IMR-90 (cell line): ENCODE measurements at regions not wholly inside any gene's neighbourhood (a gene's known extent, or its start where the extent isn't known, plus 50 kb on each side); places are given as distances from the start of the nearest gene placed in this dataset.

Experiments used
- ATAC-seq: fragments of 200-7000 bp; cut with Tn5 transposase; 2 replicates; pipeline ENCODE4 v1.9.1; 2020; ENCODE audit warnings: low read depth, mild to moderate bottlenecking, moderate library complexity
- BruUV-seq: library from RNA; stranded (reverse); fragments of 400-500 nt; replicated peaks from 2 replicates; lab custom pipeline; 2021; lab: Mats Ljungman, UMichigan
- CTCF ChIA-PET: fragments of 300-600 bp; formaldehyde crosslinking; extraction: SDS; loops from one replicate; lab custom pipeline; 2021; ENCODE audit warnings: antibody characterized with exemption; lab: Yijun Ruan, JAX
- POLR2A ChIA-PET: fragments of 300-600 bp; sonication (Branson Sonifier 250); formaldehyde crosslinking; loops from one replicate; lab custom pipeline; 2022; ENCODE audit warnings: antibody characterized with exemption; ENCODE audit not compliant: unreplicated experiment; lab: Charles Lee
- DNase-seq: peaks from one replicate; pipeline ENCODE4 v3.0.0; 2013
- H2AFZ ChIP-seq: replicated peaks from 2 replicates; pipeline ENCODE3; 2013; ENCODE audit warnings: low read length, mild to moderate bottlenecking; ENCODE audit not compliant: poor library complexity
- H2AK5ac ChIP-seq: 2 replicates; pipeline ENCODE4 v1.6.1; 2013; ENCODE audit warnings: low read depth, low read length, inconsistent platforms
- H2AK9ac ChIP-seq: replicated peaks from 2 replicates; pipeline ENCODE3; 2013; ENCODE audit warnings: mild to moderate bottlenecking, low read depth, low read length, moderate library complexity; ENCODE audit not compliant: poor library complexity
- H2BK120ac ChIP-seq: 2 replicates; pipeline ENCODE4 v1.6.1; 2013; ENCODE audit warnings: low read depth, low read length, inconsistent platforms
- H2BK15ac ChIP-seq: 3 replicates; pipeline ENCODE4 v1.6.1; 2013; ENCODE audit warnings: low read depth, low read length, inconsistent platforms
- H2BK20ac ChIP-seq: 2 replicates; pipeline ENCODE4 v1.6.1; 2013; ENCODE audit warnings: low read depth, mild to moderate bottlenecking, inconsistent platforms, low read length, moderate library complexity
- H2BK5ac ChIP-seq: 2 replicates; pipeline ENCODE4 v1.6.1; 2013; ENCODE audit warnings: mild to moderate bottlenecking, low read depth, low read length, inconsistent platforms; ENCODE audit not compliant: poor library complexity, severe bottlenecking
- H3K14ac ChIP-seq: replicated peaks from 2 replicates; pipeline ENCODE4 v1.6.1; 2013; ENCODE audit warnings: low read depth, low read length, inconsistent platforms
- H3K18ac ChIP-seq: 2 replicates; pipeline ENCODE4 v1.6.1; 2013; ENCODE audit warnings: low read depth, low read length, control low read depth
- H3K23ac ChIP-seq: 2 replicates; pipeline ENCODE4 v1.6.1; 2013; ENCODE audit warnings: low read depth, low read length, inconsistent platforms
- H3K27ac ChIP-seq: 2 replicates; pipeline ENCODE4 v1.5.1; 2013; ENCODE audit warnings: mild to moderate bottlenecking, control low read depth, low read length; ENCODE audit not compliant: insufficient read depth
- H3K27me3 ChIP-seq: 2 replicates; pipeline ENCODE4 v1.6.1; 2013; ENCODE audit warnings: low read length; ENCODE audit not compliant: control insufficient read depth, insufficient read depth
- H3K36me3 ChIP-seq: 2 replicates; pipeline ENCODE4 v1.6.1; 2013; ENCODE audit warnings: low read length, mixed read lengths; ENCODE audit not compliant: control insufficient read depth, insufficient read depth
- H3K4ac ChIP-seq: 2 replicates; pipeline ENCODE4 v1.6.1; 2013; ENCODE audit warnings: low read depth, low read length, inconsistent platforms
- H3K4me1 ChIP-seq: 2 replicates; pipeline ENCODE4 v1.6.1; 2013; ENCODE audit warnings: low read length, mixed read lengths; ENCODE audit not compliant: control insufficient read depth, insufficient read depth
- H3K4me2 ChIP-seq: 2 replicates; pipeline ENCODE4 v1.6.1; 2013; ENCODE audit warnings: low read depth, mild to moderate bottlenecking, control low read depth, low read length, moderate library complexity
- H3K4me3 ChIP-seq: 2 replicates; pipeline ENCODE4 v1.5.1; 2013; ENCODE audit warnings: low read depth, mild to moderate bottlenecking, control low read depth, low read length, moderate library complexity; ENCODE audit not compliant: insufficient read depth
- H3K56ac ChIP-seq: 2 replicates; pipeline ENCODE4 v1.6.1; 2013; ENCODE audit warnings: low read length, inconsistent platforms; ENCODE audit not compliant: insufficient read depth; ENCODE audit errors: extremely low read depth
- H3K79me1 ChIP-seq, 2 experiments: 2 replicates each; pipeline ENCODE4 v1.6.1; 2013; ENCODE audit warnings: low read length in 2 of 2, inconsistent platforms in 1 of 2, low read depth in 1 of 2
- H3K9ac ChIP-seq: 2 replicates; pipeline ENCODE4 v1.6.1; 2013; ENCODE audit warnings: low read depth, low read length, control low read depth
- H3K9me1 ChIP-seq: 2 replicates; pipeline ENCODE4 v1.6.1; 2013; ENCODE audit warnings: low read length, inconsistent platforms; ENCODE audit not compliant: insufficient read depth
- H3K9me3 ChIP-seq: 2 replicates; pipeline ENCODE4 v1.6.1; 2013; ENCODE audit warnings: low read length; ENCODE audit not compliant: control insufficient read depth, insufficient read depth
- H4K20me1 ChIP-seq: 2 replicates; pipeline ENCODE4 v1.6.1; 2013; ENCODE audit warnings: low read length, inconsistent platforms; ENCODE audit not compliant: insufficient read depth
- H4K5ac ChIP-seq: 2 replicates; pipeline ENCODE4 v1.6.1; 2013; ENCODE audit warnings: mild to moderate bottlenecking, low read depth, low read length, control low read depth
- H4K8ac ChIP-seq, 2 experiments: 2 replicates each; pipeline ENCODE4 v1.6.1; 2013; ENCODE audit warnings: low read depth in 2 of 2, low read length in 2 of 2, control low read depth in 1 of 2, inconsistent platforms in 1 of 2
- H4K91ac ChIP-seq: 2 replicates; pipeline ENCODE4 v1.6.1; 2013; ENCODE audit warnings: low read depth, low read length, inconsistent platforms; ENCODE audit not compliant: insufficient read depth
- CTCF ChIP-seq: conservative IDR thresholded peaks from 2 replicates; pipeline ENCODE4 v1.5.1; 2012; ENCODE audit warnings: mild to moderate bottlenecking, low read depth, low read length, improper control_type of control experiment
- RAD21 ChIP-seq: IDR thresholded peaks from 2 replicates; pipeline ENCODE4 v1.6.1; 2012; ENCODE audit warnings: low read length, improper control_type of control experiment
- RCOR1 ChIP-seq: IDR thresholded peaks from 2 replicates; pipeline ENCODE4 v1.6.1; 2012; ENCODE audit warnings: mild to moderate bottlenecking, low read length, improper control_type of control experiment; ENCODE audit not compliant: insufficient replicate concordance
- RFX5 ChIP-seq: IDR thresholded peaks from 2 replicates; pipeline ENCODE4 v1.8.0; 2012; ENCODE audit warnings: low read depth, mild to moderate bottlenecking, low read length, moderate library complexity
- SMC3 ChIP-seq: fragments of 150-350 bp; IDR thresholded peaks from 2 replicates; pipeline ENCODE4 v1.6.1; 2016; ENCODE audit warnings: low read depth, mild to moderate bottlenecking, antibody characterized with exemption, low read length, moderate library complexity
- WGBS, 2 experiments: methylation state at CpG; one replicate each; pipeline versions ENCODE4 v1.1.5 to v1.1.7; 2013; ENCODE audit warnings: missing lambda C conversion rate in 2 of 2; ENCODE audit not compliant: insufficient read length in 1 of 2; ENCODE audit errors: extremely low coverage in 2 of 2; 5-methylcytosine and 5-hydroxymethylcytosine counted together
- dilution Hi-C: fragments of 300-500 bp; cut with HindIII; formaldehyde crosslinking; loops from one replicate; pipeline ENCODE4 v1.14.3; 2018; ENCODE audit warnings: low sequenced_read_pairs; ENCODE audit not compliant: unreplicated experiment
- in situ Hi-C: fragments of 300-500 bp; cut with MboI; formaldehyde crosslinking; loops from 3 replicates; pipeline ENCODE4 v1.14.3; 2019; ENCODE audit warnings: low sequenced_read_pairs, inconsistent platforms, mixed read lengths
- intact Hi-C: fragments of 100-400 bp; cut with micrococcal nuclease; formaldehyde crosslinking; loops from 2 replicates; pipeline ENCODE4 v1.10.0; 2022

- Histone ChIP-seq H3K4me1 (no peaks in the 10 kb centered on the region), H3K4me3 (no peak overlapping the region), H2BK15ac (no peak overlapping the region), H2BK5ac (no peak overlapping the region), H4K8ac (no peak overlapping the region), H2BK120ac (no peak overlapping the region), H3K9me3 (peaks cover 4% of the 10 kb centered on the region; the same call in 1 of the 2 replicates), H4K5ac (no peak overlapping the region), H2AK9ac (no peak overlapping the region), H3K4ac (no peak overlapping the region), H3K27ac (no peak overlapping the region), H3K23ac (no peak overlapping the region), H2BK20ac (no peak overlapping the region), H3K14ac (no peak overlapping the region), H3K9me1 (no peaks in the 10 kb centered on the region), H3K36me3 (no peaks in the 10 kb centered on the region), H3K79me1 (no peaks in the 10 kb centered on the region), H2AFZ (no peak overlapping the region), H4K91ac (no peak overlapping the region), H3K4me2 (no peak overlapping the region), H3K9ac (no peak overlapping the region), H2AK5ac (no peak overlapping the region), H3K18ac (no peak overlapping the region), H3K56ac (no peak overlapping the region), H4K20me1 (no peaks in the 10 kb centered on the region), H3K27me3 (no peaks in the 10 kb centered on the region)
- ChIA-PET CTCF (no interaction called here), POLR2A (no interaction called here)
- dilution Hi-C loops (no loop called here), in situ Hi-C loops (no loop called here), intact Hi-C loops (no loop called here)
- BruUV-seq: no TSS peak
- DNase-seq: no peak
- no peak for TF ChIP-seq RAD21
- TF ChIP-seq RFX5: no peak
- no peak for TF ChIP-seq RCOR1
- TF ChIP-seq CTCF: no peak
- TF ChIP-seq SMC3: no peak
- no peak for ATAC-seq
- no CpG with 5 or more reads among the region's 2 CpGs for WGBS, 2 experiments
These were observed 152.6 kb upstream of the MEX3C start for GRCh38 chr18:51350081-51350480.
